Endothelial cell of umbilical vein (primary cell): ENCODE measurements at regions not wholly inside any gene's neighbourhood (a gene's known extent, or its start where the extent isn't known, plus 50 kb on each side); places are given as distances from the start of the nearest gene placed in this dataset.

Source experiments
- BruUV-seq: library from RNA; stranded (reverse); fragments of 400-500 nt; replicated peaks from 2 replicates; lab custom pipeline; 2021; lab: Mats Ljungman, UMichigan
- CTCF ChIA-PET: fragments of 300-600, 350-600 bp; sonication (Branson Sonifier 250); formaldehyde crosslinking; loops from one replicate; lab custom pipeline; 2021; ENCODE audit warnings: antibody characterized with exemption, inconsistent platforms; lab: Charles Lee
- POLR2A ChIA-PET: fragments of 300-600, 350-600 bp; sonication (Branson Sonifier 250); formaldehyde crosslinking; loops from one replicate; lab custom pipeline; 2021; ENCODE audit warnings: antibody characterized with exemption, inconsistent platforms; lab: Charles Lee
- DNase-seq: peaks from one replicate; pipeline ENCODE4 v3.0.0-alpha.2; 2011; ENCODE audit warnings: low read depth, low spot score
- FAIRE-seq: peaks from 2 replicates; lab custom pipeline; 2011; peaks lifted over from hg19 to GRCh38; lab: Jason Lieb, UNC
- H2AFZ ChIP-seq: 2 replicates; pipeline ENCODE4 v1.6.0; 2012; ENCODE audit warnings: low read depth, low read length, control low read depth, inconsistent platforms
- H3K27ac ChIP-seq: 2 replicates; pipeline ENCODE4 v1.5.1; 2011; ENCODE audit warnings: low read depth, mild to moderate bottlenecking, control low read depth, low read length, moderate library complexity; ENCODE audit not compliant: insufficient read depth
- H3K27me3 ChIP-seq, 2 experiments: 2 replicates each; pipeline versions ENCODE4 v1.6.0 to v1.6.1; 2011; ENCODE audit warnings: low read length in 2 of 2, mixed read lengths in 1 of 2; ENCODE audit not compliant: control insufficient read depth in 2 of 2, insufficient read depth in 2 of 2
- H3K36me3 ChIP-seq, 2 experiments: 2 replicates in 1 of 2; 3 replicates in 1 of 2; pipeline ENCODE4 v1.5.1; 2011; ENCODE audit warnings: low read length in 2 of 2, mild to moderate bottlenecking in 1 of 2, moderate library complexity in 1 of 2; ENCODE audit not compliant: control insufficient read depth in 2 of 2, insufficient read depth in 2 of 2; ENCODE audit errors: extremely low read depth in 1 of 2
- H3K4me1 ChIP-seq: 3 replicates; pipeline ENCODE4 v1.5.1; 2011; ENCODE audit warnings: mild to moderate bottlenecking, low read length; ENCODE audit not compliant: control insufficient read depth, insufficient read depth; ENCODE audit errors: extremely low read depth
- H3K4me2 ChIP-seq: 2 replicates; pipeline ENCODE4 v1.6.1; 2011; ENCODE audit warnings: low read length, control low read depth, mixed read lengths; ENCODE audit not compliant: insufficient read depth
- H3K4me3 ChIP-seq, 3 experiments: fragments of 200-600 bp in 1 of 3; sonication (generic), shearing (Covaris generic) in 1 of 3; replicated peaks in 1 of 3; 2 replicates each; pipeline ENCODE4 v1.5.1; 2011 to 2016; ENCODE audit warnings: control low read depth in 3 of 3, low read length in 3 of 3, mild to moderate bottlenecking in 2 of 3, inconsistent platforms in 1 of 3, low read depth in 1 of 3, moderate library complexity in 1 of 3; ENCODE audit not compliant: insufficient read depth in 1 of 3
- H3K79me2 ChIP-seq: 2 replicates; pipeline ENCODE4 v1.6.0; 2012; ENCODE audit warnings: low read length, inconsistent platforms; ENCODE audit not compliant: control insufficient read depth, insufficient read depth
- H3K9ac ChIP-seq: replicated peaks from 2 replicates; pipeline ENCODE3; 2011; ENCODE audit warnings: low read length, control low read depth; ENCODE audit not compliant: insufficient read depth; ENCODE audit errors: extremely low read depth
- H3K9me1 ChIP-seq: replicated peaks from 3 replicates; pipeline ENCODE4 v1.6.0; 2011; ENCODE audit warnings: mild to moderate bottlenecking, low read length; ENCODE audit not compliant: control insufficient read depth, insufficient read depth; ENCODE audit errors: extremely low read depth
- H3K9me3 ChIP-seq: replicated peaks from 2 replicates; pipeline ENCODE4 v1.5.1; 2012; ENCODE audit warnings: low read length, inconsistent platforms; ENCODE audit not compliant: control insufficient read depth, insufficient read depth
- H4K20me1 ChIP-seq: replicated peaks from 2 replicates; pipeline ENCODE3; 2011; ENCODE audit warnings: mild to moderate bottlenecking, low read length; ENCODE audit not compliant: control insufficient read depth, insufficient read depth; ENCODE audit errors: extremely low read depth
- CTCF ChIP-seq, 2 donors: IDR thresholded peaks; 1 replicate in 1 of 2; 2 replicates in 1 of 2; pipeline ENCODE4 v1.5.1; 2011; ENCODE audit warnings: low read length in 2 of 2, mild to moderate bottlenecking in 2 of 2, moderate library complexity in 2 of 2, control low read depth in 1 of 2, inconsistent platforms in 1 of 2, low read depth in 1 of 2; ENCODE audit not compliant: insufficient read depth in 1 of 2; ENCODE audit errors: extremely low read depth in 1 of 2
- FOS ChIP-seq: IDR thresholded peaks from 2 replicates; pipeline ENCODE4 v1.6.1; 2011; ENCODE audit warnings: mild to moderate bottlenecking, low read length, moderate library complexity, borderline replicate concordance; ENCODE audit not compliant: insufficient read depth
- GATA2 ChIP-seq: IDR thresholded peaks from 2 replicates; pipeline ENCODE4 v1.7.0; 2011; ENCODE audit warnings: low read depth, mild to moderate bottlenecking, moderate library complexity, mixed read lengths, low read length; ENCODE audit not compliant: insufficient read length, insufficient read depth
- MYC ChIP-seq: IDR thresholded peaks from one replicate; pipeline ENCODE4 v1.6.1; 2011; ENCODE audit warnings: mild to moderate bottlenecking, low read depth, low read length
- POLR2A ChIP-seq: IDR thresholded peaks from 2 replicates; pipeline ENCODE4 v1.6.1; 2012; ENCODE audit warnings: low read depth, mild to moderate bottlenecking, control low read depth, low read length
- POLR2AphosphoS5 ChIP-seq: IDR thresholded peaks from 2 replicates; pipeline ENCODE4 v1.6.1; 2012; ENCODE audit warnings: low read depth, mild to moderate bottlenecking, control low read depth, low read length, moderate library complexity; ENCODE audit not compliant: insufficient read depth
- dilution Hi-C: fragments of 300-500 bp; cut with MboI; formaldehyde crosslinking; loops from one replicate; pipeline ENCODE4 v1.15.0; 2019; ENCODE audit warnings: low sequenced_read_pairs; ENCODE audit not compliant: extremely low pct_ligation_motif_present
- intact Hi-C: fragments of 100-400 bp; cut with micrococcal nuclease; formaldehyde crosslinking; loops from one replicate; pipeline ENCODE4 v1.10.0; 2022
- TF ChIP-seq, protein P1 (sequence below): IDR thresholded peaks from 2 replicates; pipeline ENCODE4 v1.6.1; 2011; ENCODE audit not compliant: insufficient read depth, insufficient read length

GRCh38 chr2:48134704-48135103, 179.8 kb upstream of the FOXN2 start:
- Histone ChIP-seq H3K27me3 (peaks cover 3 to 6% of the 10 kb centered on the region in 2 experiments), H3K4me1 (no peaks in the 10 kb centered on the region), H2AFZ (no peak overlapping the region), H3K36me3 (no peaks in the 10 kb centered on the region), H3K9me1 (no peaks in the 10 kb centered on the region), H3K4me3 (no peak overlapping the region), H3K27ac (no peak overlapping the region), H3K79me2 (no peaks in the 10 kb centered on the region), H3K9me3 (no peaks in the 10 kb centered on the region), H3K9ac (no peak overlapping the region), H4K20me1 (no peaks in the 10 kb centered on the region), H3K4me2 (no peak overlapping the region)
- dilution Hi-C loops = no loop called here
- no TSS peak for BruUV-seq
- intact Hi-C loops = no loop called here
- no peak for FAIRE-seq
- DNase-seq = no peak
- no peak for TF ChIP-seq FOS
- ChIA-PET POLR2A (no interaction called here), CTCF (no interaction called here)

DNA sequence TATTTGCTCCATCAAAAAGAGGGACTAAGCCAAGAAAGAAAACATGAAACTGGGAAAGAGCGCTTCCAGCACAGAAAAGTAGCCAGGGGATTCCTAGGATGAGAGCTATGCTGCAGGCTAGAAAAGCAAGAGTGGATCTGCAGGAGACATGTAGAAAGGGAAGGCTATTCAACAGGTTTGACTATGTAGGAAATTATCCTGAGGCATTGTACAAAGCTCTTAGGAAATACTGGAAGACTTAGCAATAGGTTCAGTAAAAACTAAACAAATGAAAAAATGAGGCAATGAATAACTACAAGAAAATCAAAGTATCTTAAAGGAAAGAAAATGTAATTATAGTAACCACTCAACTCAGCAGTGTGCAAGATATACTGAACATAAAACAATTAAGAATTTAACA, 178.7 kb upstream of the FOXN2 start:
- no peak overlapping the region for H3K4me3 ChIP-seq
- no peaks in the 10 kb centered on the region for H3K9me1 ChIP-seq
- H3K27ac ChIP-seq = no peak overlapping the region
- BruUV-seq = no TSS peak
- no peak for DNase-seq
- H3K9ac ChIP-seq = no peak overlapping the region
- intact Hi-C loops = no loop called here
- FAIRE-seq = no peak
- dilution Hi-C loops = no loop called here
- CTCF ChIA-PET = interaction anchor here (0.6 to 1.3 kb wide), 3 partner anchors 10 to 273 kb away, joined by 3 to 4 read pairs (median 3); no protein-coding TSS in a partner anchor
- POLR2A ChIA-PET = no interaction called here
- peaks cover 3 to 6% of the 10 kb centered on the region in 2 experiments for H3K27me3 ChIP-seq
- no peak overlapping the region for H2AFZ ChIP-seq
- no peaks in the 10 kb centered on the region for H3K79me2 ChIP-seq
- TF ChIP-seq FOS (no peak), MYC (no peak), CTCF (IDR thresholded peaks at IDR 0.05; ENCODE audit: extremely low read depth in 1 of 2, insufficient read depth in 1 of 2, low read depth in 1 of 2, low read length in 2 of 2) (no peak), POLR2AphosphoS5 (no peak), POLR2A (no peak), GATA2 (no peak)
- TF ChIP-seq, protein P1, sequence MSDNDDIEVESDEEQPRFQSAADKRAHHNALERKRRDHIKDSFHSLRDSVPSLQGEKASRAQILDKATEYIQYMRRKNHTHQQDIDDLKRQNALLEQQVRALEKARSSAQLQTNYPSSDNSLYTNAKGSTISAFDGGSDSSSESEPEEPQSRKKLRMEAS = no peak
- no peaks in the 10 kb centered on the region for H3K9me3 ChIP-seq
- no peaks in the 10 kb centered on the region for H4K20me1 ChIP-seq
- no peaks in the 10 kb centered on the region for H3K4me1 ChIP-seq
- no peak overlapping the region for H3K4me2 ChIP-seq
- no peaks in the 10 kb centered on the region for H3K36me3 ChIP-seq
